Liver (tissue), 3 donors: ENCODE measurements at regions not wholly inside any gene's neighbourhood (a gene's known extent, or its start where the extent isn't known, plus 50 kb on each side); places are given as distances from the start of the nearest gene placed in this dataset.

Experiments used
- EGR1 ChIP-seq, 2 donors: IDR thresholded peaks; 2 replicates each; pipeline ENCODE4 v1.6.1; 2016 to 2018; ENCODE audit warnings: antibody characterized with exemption in 2 of 2, low read depth in 2 of 2
- FOXA1 ChIP-seq: IDR thresholded peaks from 2 replicates; pipeline ENCODE4 v1.6.1; 2016; ENCODE audit warnings: antibody characterized with exemption
- GABPA ChIP-seq, 2 donors: IDR thresholded peaks in 1 of 2; conservative IDR thresholded peaks in 1 of 2; 2 replicates each; pipeline ENCODE4 v1.6.1; 2016; ENCODE audit warnings: antibody characterized with exemption in 2 of 2, mild to moderate bottlenecking in 1 of 2, moderate library complexity in 1 of 2
- JUND ChIP-seq, 2 donors: IDR thresholded peaks; 2 replicates each; pipeline ENCODE4 v1.6.1; 2016; ENCODE audit warnings: antibody characterized with exemption in 2 of 2
- RAD21 ChIP-seq, 2 donors: IDR thresholded peaks; 2 replicates each; pipeline ENCODE4 v1.6.1; 2016; ENCODE audit warnings: antibody characterized with exemption in 2 of 2, mild to moderate bottlenecking in 2 of 2
- SP1 ChIP-seq: IDR thresholded peaks from 2 replicates; pipeline ENCODE4 v1.6.1; 2018; ENCODE audit warnings: antibody characterized with exemption, mild to moderate bottlenecking
- TAF1 ChIP-seq: conservative IDR thresholded peaks from 2 replicates; pipeline ENCODE4 v1.6.1; 2016; ENCODE audit warnings: antibody characterized with exemption, mild to moderate bottlenecking
- YY1 ChIP-seq: IDR thresholded peaks from 2 replicates; pipeline ENCODE4 v1.6.1; 2016; ENCODE audit warnings: antibody characterized with exemption, mild to moderate bottlenecking
- TF ChIP-seq, protein P1 (sequence below): fragments of 150-350 bp; IDR thresholded peaks from 2 replicates; pipeline ENCODE4 v1.5.1; 2017; ENCODE audit warnings: improper control_type of control experiment, low read depth, low read length; ENCODE audit not compliant: missing input control
- TF ChIP-seq, protein P2 (sequence below): IDR thresholded peaks from 2 replicates; pipeline ENCODE4 v1.6.1; 2016; ENCODE audit warnings: antibody characterized with exemption
- TF ChIP-seq, protein P3 (sequence below): IDR thresholded peaks from 2 replicates; pipeline ENCODE4 v1.6.1; 2016; ENCODE audit warnings: antibody characterized with exemption
- TF ChIP-seq, protein P4 (sequence below): IDR thresholded peaks from 2 replicates; pipeline ENCODE4 v1.6.1; 2016; ENCODE audit warnings: antibody characterized with exemption, mild to moderate bottlenecking
- donor health status: healthy.
- donor health status: healthy.

DNA sequence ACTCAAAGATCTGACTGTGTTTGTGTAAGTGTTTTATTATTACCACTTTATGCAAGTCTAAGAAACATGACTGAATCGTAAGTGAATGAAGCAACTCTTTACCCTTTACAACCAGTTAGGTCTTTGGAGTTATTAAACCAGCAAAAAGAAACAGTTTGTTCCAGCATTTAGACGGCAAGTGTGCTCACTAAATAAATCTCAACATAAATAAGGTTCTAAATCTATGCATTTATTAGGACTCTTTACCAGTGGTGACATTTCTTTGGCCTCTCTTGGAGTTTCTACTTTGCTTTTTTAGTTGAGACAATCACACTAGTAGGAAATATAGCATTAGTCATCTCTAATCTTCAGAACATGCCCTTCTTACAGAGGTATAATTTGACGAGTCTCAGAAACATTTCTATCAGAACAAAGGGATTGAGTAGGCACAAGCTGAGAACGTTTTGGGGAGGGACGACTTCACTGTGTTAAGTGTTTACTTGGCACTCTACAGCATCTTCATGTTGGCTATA, 739.9 kb upstream of the NR2F2 start:
- no peak for TF ChIP-seq FOXA1
- TF ChIP-seq, protein P1, sequence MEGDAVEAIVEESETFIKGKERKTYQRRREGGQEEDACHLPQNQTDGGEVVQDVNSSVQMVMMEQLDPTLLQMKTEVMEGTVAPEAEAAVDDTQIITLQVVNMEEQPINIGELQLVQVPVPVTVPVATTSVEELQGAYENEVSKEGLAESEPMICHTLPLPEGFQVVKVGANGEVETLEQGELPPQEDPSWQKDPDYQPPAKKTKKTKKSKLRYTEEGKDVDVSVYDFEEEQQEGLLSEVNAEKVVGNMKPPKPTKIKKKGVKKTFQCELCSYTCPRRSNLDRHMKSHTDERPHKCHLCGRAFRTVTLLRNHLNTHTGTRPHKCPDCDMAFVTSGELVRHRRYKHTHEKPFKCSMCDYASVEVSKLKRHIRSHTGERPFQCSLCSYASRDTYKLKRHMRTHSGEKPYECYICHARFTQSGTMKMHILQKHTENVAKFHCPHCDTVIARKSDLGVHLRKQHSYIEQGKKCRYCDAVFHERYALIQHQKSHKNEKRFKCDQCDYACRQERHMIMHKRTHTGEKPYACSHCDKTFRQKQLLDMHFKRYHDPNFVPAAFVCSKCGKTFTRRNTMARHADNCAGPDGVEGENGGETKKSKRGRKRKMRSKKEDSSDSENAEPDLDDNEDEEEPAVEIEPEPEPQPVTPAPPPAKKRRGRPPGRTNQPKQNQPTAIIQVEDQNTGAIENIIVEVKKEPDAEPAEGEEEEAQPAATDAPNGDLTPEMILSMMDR: no peak
- no peak for TF ChIP-seq GABPA (IDR thresholded peaks at IDR 0.05 in 1 of 2, conservative IDR thresholded peaks at IDR 0.05 in 1 of 2)
- TF ChIP-seq SP1: no peak
- no peak for TF ChIP-seq YY1
- TF ChIP-seq RAD21 (IDR thresholded peaks at IDR 0.05): no peak
- TF ChIP-seq, protein P2, sequence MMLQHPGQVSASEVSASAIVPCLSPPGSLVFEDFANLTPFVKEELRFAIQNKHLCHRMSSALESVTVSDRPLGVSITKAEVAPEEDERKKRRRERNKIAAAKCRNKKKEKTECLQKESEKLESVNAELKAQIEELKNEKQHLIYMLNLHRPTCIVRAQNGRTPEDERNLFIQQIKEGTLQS: no peak
- no peak for TF ChIP-seq JUND (IDR thresholded peaks at IDR 0.05)
- TF ChIP-seq TAF1: no peak
- TF ChIP-seq, protein P3, sequence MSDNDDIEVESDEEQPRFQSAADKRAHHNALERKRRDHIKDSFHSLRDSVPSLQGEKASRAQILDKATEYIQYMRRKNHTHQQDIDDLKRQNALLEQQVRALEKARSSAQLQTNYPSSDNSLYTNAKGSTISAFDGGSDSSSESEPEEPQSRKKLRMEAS: no peak
- TF ChIP-seq, protein P4, sequence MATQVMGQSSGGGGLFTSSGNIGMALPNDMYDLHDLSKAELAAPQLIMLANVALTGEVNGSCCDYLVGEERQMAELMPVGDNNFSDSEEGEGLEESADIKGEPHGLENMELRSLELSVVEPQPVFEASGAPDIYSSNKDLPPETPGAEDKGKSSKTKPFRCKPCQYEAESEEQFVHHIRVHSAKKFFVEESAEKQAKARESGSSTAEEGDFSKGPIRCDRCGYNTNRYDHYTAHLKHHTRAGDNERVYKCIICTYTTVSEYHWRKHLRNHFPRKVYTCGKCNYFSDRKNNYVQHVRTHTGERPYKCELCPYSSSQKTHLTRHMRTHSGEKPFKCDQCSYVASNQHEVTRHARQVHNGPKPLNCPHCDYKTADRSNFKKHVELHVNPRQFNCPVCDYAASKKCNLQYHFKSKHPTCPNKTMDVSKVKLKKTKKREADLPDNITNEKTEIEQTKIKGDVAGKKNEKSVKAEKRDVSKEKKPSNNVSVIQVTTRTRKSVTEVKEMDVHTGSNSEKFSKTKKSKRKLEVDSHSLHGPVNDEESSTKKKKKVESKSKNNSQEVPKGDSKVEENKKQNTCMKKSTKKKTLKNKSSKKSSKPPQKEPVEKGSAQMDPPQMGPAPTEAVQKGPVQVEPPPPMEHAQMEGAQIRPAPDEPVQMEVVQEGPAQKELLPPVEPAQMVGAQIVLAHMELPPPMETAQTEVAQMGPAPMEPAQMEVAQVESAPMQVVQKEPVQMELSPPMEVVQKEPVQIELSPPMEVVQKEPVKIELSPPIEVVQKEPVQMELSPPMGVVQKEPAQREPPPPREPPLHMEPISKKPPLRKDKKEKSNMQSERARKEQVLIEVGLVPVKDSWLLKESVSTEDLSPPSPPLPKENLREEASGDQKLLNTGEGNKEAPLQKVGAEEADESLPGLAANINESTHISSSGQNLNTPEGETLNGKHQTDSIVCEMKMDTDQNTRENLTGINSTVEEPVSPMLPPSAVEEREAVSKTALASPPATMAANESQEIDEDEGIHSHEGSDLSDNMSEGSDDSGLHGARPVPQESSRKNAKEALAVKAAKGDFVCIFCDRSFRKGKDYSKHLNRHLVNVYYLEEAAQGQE: no peak
- TF ChIP-seq EGR1 (IDR thresholded peaks at IDR 0.05; ENCODE audit: low read depth in 2 of 2): no peak
